K562 (cell line): ENCODE measurements at regions not wholly inside any gene's neighbourhood (a gene's known extent, or its start where the extent isn't known, plus 50 kb on each side); places are given as distances from the start of the nearest gene placed in this dataset.

Experiments
- ATAC-seq: fragments of 200-7000 bp; cut with Tn5 transposase; 3 replicates; pipeline ENCODE4 v1.9.1; 2020; ENCODE audit warnings: moderate library complexity
- BruUV-seq: library from RNA; stranded (reverse); fragments of 400-500 nt; replicated peaks from 2 replicates; lab custom pipeline; 2021; lab: Mats Ljungman, UMichigan
- CTCF ChIA-PET: fragments of 300-600 bp; formaldehyde crosslinking; extraction: SDS; loops from one replicate; lab custom pipeline; 2021; ENCODE audit warnings: low intra/inter-chr PET ratio; lab: Yijun Ruan, JAX
- POLR2A ChIA-PET: fragments of 300-600, 350-650 bp; sonication (Branson Sonifier 250); formaldehyde crosslinking; extraction: SDS; loops from one replicate; lab custom pipeline; 2021; ENCODE audit warnings: antibody characterized with exemption, inconsistent platforms; lab: Yijun Ruan, JAX
- DNase-seq, 4 experiments: peaks; one replicate each; pipeline versions ENCODE4 v3.0.0 to v3.0.0-alpha.2; 2011 to 2018; ENCODE audit warnings: low spot score in 3 of 4, mixed read lengths in 3 of 4; ENCODE audit errors: extremely low read depth in 1 of 4
- FAIRE-seq: peaks from 2 replicates; lab custom pipeline; 2011; peaks lifted over from hg19 to GRCh38; lab: Jason Lieb, UNC
- H2AFZ ChIP-seq: 2 replicates; pipeline ENCODE4 v1.6.0; 2011; ENCODE audit warnings: low read depth, low read length, control low read depth, inconsistent platforms
- H3K27ac ChIP-seq: fragments of 200-600 bp; 3 replicates; pipeline ENCODE4 v1.8.0; 2011; ENCODE audit warnings: low read depth, mild to moderate bottlenecking, control low read depth, inconsistent platforms, low read length, moderate library complexity, mixed read lengths; ENCODE audit errors: extremely low read depth
- H3K27me3 ChIP-seq, 2 experiments: fragments of 300-600 bp in 1 of 2; 2 replicates in 1 of 2; 3 replicates in 1 of 2; pipeline versions ENCODE4 v1.6.0 to v1.8.0; 2011; ENCODE audit warnings: inconsistent platforms in 2 of 2, low read length in 2 of 2, mild to moderate bottlenecking in 1 of 2, mixed read lengths in 1 of 2, moderate library complexity in 1 of 2; ENCODE audit not compliant: control insufficient read depth in 2 of 2, insufficient read depth in 2 of 2
- H3K36me3 ChIP-seq: fragments of 300-600 bp; 3 replicates; pipeline ENCODE4 v1.8.0; 2011; ENCODE audit warnings: mild to moderate bottlenecking, low read length, inconsistent platforms; ENCODE audit not compliant: control insufficient read depth, insufficient read depth
- H3K4me1 ChIP-seq, 2 experiments: fragments of 200-600 bp in 1 of 2; replicated peaks in 1 of 2; 2 replicates in 1 of 2; 3 replicates in 1 of 2; pipeline versions ENCODE4 v1.5.1 to v1.8.0; 2011; ENCODE audit warnings: inconsistent platforms in 2 of 2, low read length in 2 of 2, mild to moderate bottlenecking in 1 of 2, mixed read lengths in 1 of 2, moderate library complexity in 1 of 2; ENCODE audit not compliant: control insufficient read depth in 2 of 2, insufficient read depth in 2 of 2
- H3K4me2 ChIP-seq: 2 replicates; pipeline ENCODE4 v1.6.1; 2011; ENCODE audit warnings: low read length, control low read depth, inconsistent platforms, mixed read lengths; ENCODE audit not compliant: insufficient read depth
- H3K4me3 ChIP-seq: fragments of 200-600 bp; sonication (generic), shearing (Covaris generic); 2 replicates; pipeline ENCODE4 v1.5.1; 2016; ENCODE audit warnings: control low read depth, inconsistent platforms
- H3K79me2 ChIP-seq: fragments of 200-600 bp; 3 replicates; pipeline ENCODE4 v1.8.0; 2011; ENCODE audit warnings: low read length, inconsistent platforms; ENCODE audit not compliant: control insufficient read depth, insufficient read depth
- H3K9ac ChIP-seq, 2 experiments: 2 replicates each; pipeline versions ENCODE4 v1.6.0 to v1.6.1; 2011; ENCODE audit warnings: low read depth in 2 of 2, low read length in 2 of 2, control low read depth in 1 of 2, inconsistent platforms in 1 of 2, mild to moderate bottlenecking in 1 of 2, mixed read lengths in 1 of 2; ENCODE audit not compliant: insufficient read depth in 1 of 2
- H3K9me1 ChIP-seq: one replicate; pipeline ENCODE4 v1.6.0; 2011; ENCODE audit warnings: inconsistent platforms, mild to moderate bottlenecking, low read length, moderate library complexity; ENCODE audit not compliant: control insufficient read depth, insufficient read depth
- H3K9me3 ChIP-seq: replicated peaks from 2 replicates; pipeline ENCODE4 v1.5.1; 2011; ENCODE audit warnings: low read depth, low read length, inconsistent platforms; ENCODE audit not compliant: control insufficient read depth, insufficient read depth
- H4K20me1 ChIP-seq: replicated peaks from 2 replicates; pipeline ENCODE4 v1.6.1; 2011; ENCODE audit warnings: low read length, inconsistent platforms, mixed read lengths; ENCODE audit not compliant: control insufficient read depth, insufficient read depth
- CHD2 ChIP-seq: IDR thresholded peaks from 2 replicates; pipeline ENCODE4 v1.6.1; 2011; ENCODE audit warnings: low read depth, low read length
- GATA2 ChIP-seq: sonication (generic); formaldehyde crosslinking; IDR thresholded peaks from 2 replicates; pipeline ENCODE4 v1.4.0; 2020; ENCODE audit warnings: mild to moderate bottlenecking, missing genetic modification reagents
- STAT5B ChIP-seq: fragments of 250-450 bp; sonication (Bioruptor Pico); IDR thresholded peaks from 2 replicates; pipeline ENCODE4 v1.8.0; 2021; ENCODE audit warnings: mild to moderate bottlenecking, inconsistent platforms
- TCF15 ChIP-seq: fragments of 250-450 bp; sonication (Bioruptor Pico); IDR thresholded peaks from 2 replicates; pipeline ENCODE4 v1.8.0; 2022; ENCODE audit warnings: moderate library complexity, mild to moderate bottlenecking, inconsistent platforms
- XRCC4 ChIP-seq: IDR thresholded peaks from one replicate; pipeline ENCODE4 v1.6.1; 2011; ENCODE audit not compliant: insufficient read depth, insufficient read length; ENCODE audit errors: extremely low read depth
- ZNF3 ChIP-seq: fragments of 250-450 bp; sonication (Bioruptor Pico); IDR thresholded peaks from 2 replicates; pipeline ENCODE4 v1.5.0; 2021; ENCODE audit warnings: mild to moderate bottlenecking, moderate library complexity
- ZNF316 ChIP-seq: fragments of 450-650 bp; IDR thresholded peaks from 2 replicates; pipeline ENCODE4 v1.6.1; 2016
- ZNF407 ChIP-seq: fragments of 450-650 bp; IDR thresholded peaks from 2 replicates; pipeline ENCODE4 v1.6.1; 2016; ENCODE audit warnings: low read depth
- WGBS: fragments of 100-300 bp; shearing (Covaris generic); methylation state at CpG from one replicate; pipeline ENCODE4 v1.1.6; 2016; ENCODE audit warnings: low coverage, mixed read lengths; ENCODE audit not compliant: insufficient coverage; ENCODE audit errors: missing lambda C conversion rate; 5-methylcytosine and 5-hydroxymethylcytosine counted together
- in situ Hi-C: fragments of 300-500 bp; cut with MboI; formaldehyde crosslinking; loops from 4 replicates; pipeline ENCODE4 v1.15.0; 2018; ENCODE audit warnings: inconsistent platforms, mixed read lengths
- intact Hi-C: fragments of 100-400 bp; cut with micrococcal nuclease; formaldehyde crosslinking; loops from 2 replicates; pipeline ENCODE4 v1.14.2; 2022

- CTCF ChIA-PET: no interaction called here
- intact Hi-C loops (no loop called here), in situ Hi-C loops (no loop called here)
- Histone ChIP-seq H3K4me1 (no peaks in the 10 kb centered on the region), H3K9me3 (no peaks in the 10 kb centered on the region), H3K4me3 (no peak overlapping the region), H3K27ac (no peak overlapping the region), H3K4me2 (no peak overlapping the region), H3K9me1 (no peaks in the 10 kb centered on the region), H3K79me2 (no peaks in the 10 kb centered on the region), H2AFZ (no peak overlapping the region), H4K20me1 (no peaks in the 10 kb centered on the region), H3K27me3 (no peaks in the 10 kb centered on the region), H3K9ac (no peak overlapping the region), H3K36me3 (no peaks in the 10 kb centered on the region)
- FAIRE-seq (no peak), ATAC-seq (no peak), DNase-seq (no peak)
- POLR2A ChIA-PET: no interaction called here
- peak; percentile 14; the same call in 1 of the 2 replicates for TF ChIP-seq ZNF316
- TF ChIP-seq STAT5B (CRISPR knock-in tag): no peak
- no peak for TF ChIP-seq XRCC4
- TF ChIP-seq TCF15 (CRISPR knock-in tag): no peak
- no peak for TF ChIP-seq CHD2
- TF ChIP-seq GATA2: no peak
- 4% methylated on average over 3 of the region's 3 CpGs for WGBS
- no TSS peak for BruUV-seq
Measured at GRCh38 chr2:160810406-160810805, 316.8 kb upstream of the RBMS1 start.

DNA sequence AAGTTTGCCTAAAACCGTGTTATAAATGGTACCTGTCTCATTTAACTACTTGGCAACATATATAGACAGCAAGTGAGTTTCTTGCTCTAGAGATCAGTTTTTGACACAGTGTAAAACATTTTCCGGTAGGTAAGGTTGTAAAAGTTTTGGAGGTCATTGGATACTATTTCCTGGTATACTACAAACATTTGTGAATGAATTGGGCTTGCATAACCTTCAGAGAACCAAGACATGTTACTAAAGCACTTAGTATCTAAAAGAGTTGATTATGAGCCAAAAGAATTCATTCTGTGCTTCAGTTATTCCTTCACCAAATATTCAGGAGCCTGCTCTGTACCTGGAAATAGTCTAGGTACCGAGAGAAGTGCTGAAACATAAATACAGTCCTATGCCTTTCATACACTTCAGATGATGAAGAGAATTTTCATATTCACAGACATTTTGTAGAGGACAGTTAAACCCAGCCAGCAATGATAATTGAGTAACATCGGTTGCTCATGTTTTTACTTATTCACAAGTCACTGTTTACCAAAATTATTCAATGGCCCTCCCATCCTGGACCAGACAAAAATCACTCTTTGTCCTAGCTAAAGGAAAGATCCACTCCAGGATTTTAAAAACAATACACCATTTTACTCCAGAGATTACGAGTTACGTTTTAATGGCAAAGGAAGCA is 319.4 kb upstream of the RBMS1 start:
- no peaks in the 10 kb centered on the region for H3K9me1 ChIP-seq
- 1% methylated on average over 6 of the region's 6 CpGs for WGBS
- H4K20me1 ChIP-seq: no peaks in the 10 kb centered on the region
- H3K9me3 ChIP-seq: no peaks in the 10 kb centered on the region
- no TSS peak for BruUV-seq
- H3K4me2 ChIP-seq: no peak overlapping the region
- no peaks in the 10 kb centered on the region for H3K4me1 ChIP-seq
- ATAC-seq: no peak
- FAIRE-seq: peak; percentile 15
- intact Hi-C loops: no loop called here
- no peak overlapping the region for H2AFZ ChIP-seq
- H3K36me3 ChIP-seq: no peaks in the 10 kb centered on the region
- no peak overlapping the region for H3K9ac ChIP-seq
- no peak for DNase-seq
- POLR2A ChIA-PET: no interaction called here
- H3K27me3 ChIP-seq: no peaks in the 10 kb centered on the region
- H3K4me3 ChIP-seq: no peak overlapping the region
- CTCF ChIA-PET: no interaction called here
- no peaks in the 10 kb centered on the region for H3K79me2 ChIP-seq
- H3K27ac ChIP-seq: no peak overlapping the region
- in situ Hi-C loops: no loop called here
- TF ChIP-seq ZNF407 (no peak), ZNF3 (CRISPR knock-in tag) (no peak)
